Keratinocyte (primary cell): ENCODE measurements at regions not wholly inside any gene's neighbourhood (a gene's known extent, or its start where the extent isn't known, plus 50 kb on each side); places are given as distances from the start of the nearest gene placed in this dataset.

Experiments used
- DNase-seq: peaks from one replicate; pipeline ENCODE4 v3.0.0-alpha.2; 2011; ENCODE audit warnings: low read depth, missing footprints, low spot score
- FAIRE-seq: peaks from 2 replicates; lab custom pipeline; 2011; peaks lifted over from hg19 to GRCh38; lab: Jason Lieb, UNC
- H2AFZ ChIP-seq: 2 replicates; pipeline ENCODE4 v1.6.0; 2012; ENCODE audit warnings: low read length, control low read depth, inconsistent platforms; ENCODE audit not compliant: control insufficient read depth
- H3K27ac ChIP-seq: 2 replicates; pipeline ENCODE4 v1.5.1; 2011; ENCODE audit warnings: low read length; ENCODE audit not compliant: control insufficient read depth, insufficient read depth
- H3K27me3 ChIP-seq: 3 replicates; pipeline ENCODE4 v1.6.0; 2011; ENCODE audit warnings: low read length; ENCODE audit not compliant: control insufficient read depth, insufficient read depth; ENCODE audit errors: extremely low read depth
- H3K36me3 ChIP-seq, 2 experiments: 2 replicates in 1 of 2; 3 replicates in 1 of 2; pipeline ENCODE4 v1.5.1; 2011; ENCODE audit warnings: low read length in 2 of 2, mild to moderate bottlenecking in 1 of 2; ENCODE audit not compliant: control insufficient read depth in 2 of 2, insufficient read depth in 2 of 2; ENCODE audit errors: extremely low read depth in 1 of 2
- H3K4me1 ChIP-seq: 3 replicates; pipeline ENCODE4 v1.5.1; 2011; ENCODE audit warnings: low read length; ENCODE audit not compliant: control insufficient read depth, insufficient read depth; ENCODE audit errors: extremely low read depth
- H3K4me2 ChIP-seq: 3 replicates; pipeline ENCODE4 v1.6.0; 2011; ENCODE audit warnings: low read depth, low read length; ENCODE audit not compliant: control insufficient read depth, insufficient read depth; ENCODE audit errors: extremely low read depth
- H3K4me3 ChIP-seq, 3 experiments: fragments of 200-600 bp in 1 of 3; sonication (generic) in 1 of 3; 2 replicates in 2 of 3; 3 replicates in 1 of 3; pipeline ENCODE4 v1.5.1; 2011 to 2016; ENCODE audit warnings: low read length in 3 of 3, mild to moderate bottlenecking in 3 of 3, control low read depth in 2 of 3, inconsistent platforms in 1 of 3, low read depth in 1 of 3, mixed read lengths in 1 of 3, mixed run types in 1 of 3, moderate library complexity in 1 of 3; ENCODE audit not compliant: control insufficient read depth in 2 of 3, insufficient read depth in 2 of 3; ENCODE audit errors: extremely low read depth in 1 of 3
- H3K79me2 ChIP-seq: 2 replicates; pipeline ENCODE4 v1.6.0; 2012; ENCODE audit warnings: low read length; ENCODE audit not compliant: control insufficient read depth, insufficient read depth
- H3K9ac ChIP-seq: 3 replicates; pipeline ENCODE4 v1.6.0; 2011; ENCODE audit warnings: low read length; ENCODE audit not compliant: control insufficient read depth, insufficient read depth; ENCODE audit errors: extremely low read depth
- H3K9me1 ChIP-seq: 3 replicates; pipeline ENCODE4 v1.6.0; 2011; ENCODE audit warnings: low read length; ENCODE audit not compliant: control insufficient read depth, insufficient read depth; ENCODE audit errors: extremely low read depth
- H3K9me3 ChIP-seq: 2 replicates; pipeline ENCODE4 v1.5.1; 2012; ENCODE audit warnings: low read depth, low read length; ENCODE audit not compliant: control insufficient read depth
- H4K20me1 ChIP-seq: 3 replicates; pipeline ENCODE4 v1.6.0; 2011; ENCODE audit warnings: low read length; ENCODE audit not compliant: control insufficient read depth, insufficient read depth; ENCODE audit errors: extremely low read depth
- CTCF ChIP-seq, 3 experiments: IDR thresholded peaks in 1 of 3; conservative IDR thresholded peaks in 1 of 3; optimal IDR thresholded peaks in 1 of 3; 2 replicates in 2 of 3; 3 replicates in 1 of 3; pipeline versions ENCODE3 to v1.5.1; 2011; ENCODE audit warnings: low read length in 3 of 3, mild to moderate bottlenecking in 3 of 3, moderate library complexity in 2 of 3, control low read depth in 1 of 3, inconsistent platforms in 1 of 3; ENCODE audit not compliant: insufficient read depth in 2 of 3; ENCODE audit errors: extremely low read depth in 1 of 3
- EZH2 ChIP-seq: IDR thresholded peaks from one replicate; pipeline ENCODE4 v1.6.1; 2012; ENCODE audit warnings: inconsistent platforms, mild to moderate bottlenecking, low read length, moderate library complexity
- dilution Hi-C: fragments of 300-500 bp; cut with MboI; formaldehyde crosslinking; loops from one replicate; pipeline ENCODE4 v1.7.0; 2020; ENCODE audit warnings: low sequenced_read_pairs; ENCODE audit not compliant: extremely low pct_ligation_motif_present

DNA sequence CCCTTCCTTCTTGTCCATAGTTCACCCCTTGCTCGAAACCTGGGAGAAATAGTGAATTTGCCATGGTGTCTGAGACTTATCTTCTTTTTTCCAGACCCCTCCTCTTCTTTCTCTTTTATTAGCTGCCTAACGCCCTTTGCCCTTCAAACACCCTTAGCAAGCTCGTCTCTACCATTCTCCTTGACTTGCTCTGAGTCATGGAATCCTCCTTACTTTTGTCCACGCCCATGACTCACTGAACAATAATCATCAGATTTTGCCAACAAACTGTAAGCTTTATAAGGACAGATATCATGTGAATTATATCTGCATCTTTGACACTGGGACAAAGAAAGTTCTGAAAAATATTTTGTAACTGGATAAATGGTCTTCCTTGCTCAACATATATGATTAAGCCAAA is 67.1 kb upstream of the CNTNAP5 start:
- Histone ChIP-seq H3K79me2 (no peaks in the 10 kb centered on the region), H3K9me1 (no peaks in the 10 kb centered on the region), H3K27me3 (no peaks in the 10 kb centered on the region), H3K4me1 (no peaks in the 10 kb centered on the region), H4K20me1 (no peaks in the 10 kb centered on the region), H3K9ac (no peak overlapping the region), H2AFZ (no peak overlapping the region), H3K9me3 (no peaks in the 10 kb centered on the region), H3K4me2 (no peak overlapping the region), H3K4me3 (no peak overlapping the region), H3K36me3 (no peaks in the 10 kb centered on the region), H3K27ac (no peak overlapping the region)
- dilution Hi-C loops: no loop called here
- TF ChIP-seq EZH2: no peak
- no peak for TF ChIP-seq CTCF (optimal IDR thresholded peaks at IDR 0.05 in 1 of 3, IDR thresholded peaks at IDR 0.05 in 1 of 3, conservative IDR thresholded peaks at IDR 0.05 in 1 of 3; ENCODE audit: extremely low read depth in 1 of 3, insufficient read depth in 2 of 3, low read length in 3 of 3)
- FAIRE-seq: no peak
- DNase-seq: no peak

- no peaks in the 10 kb centered on the region for H4K20me1 ChIP-seq
- H3K4me2 ChIP-seq: no peak overlapping the region
- H3K9me3 ChIP-seq: no peaks in the 10 kb centered on the region
- H3K9ac ChIP-seq: no peak overlapping the region
- H3K27me3 ChIP-seq: no peaks in the 10 kb centered on the region
- no peaks in the 10 kb centered on the region for H3K36me3 ChIP-seq
- FAIRE-seq: no peak
- no peak overlapping the region for H2AFZ ChIP-seq
- DNase-seq: no peak
- no peak overlapping the region for H3K27ac ChIP-seq
- dilution Hi-C loops: no loop called here
- no peak overlapping the region for H3K4me3 ChIP-seq
- no peaks in the 10 kb centered on the region for H3K79me2 ChIP-seq
- no peaks in the 10 kb centered on the region for H3K9me1 ChIP-seq
- TF ChIP-seq CTCF (optimal IDR thresholded peaks at IDR 0.05 in 1 of 3, IDR thresholded peaks at IDR 0.05 in 1 of 3, conservative IDR thresholded peaks at IDR 0.05 in 1 of 3; ENCODE audit: extremely low read depth in 1 of 3, insufficient read depth in 2 of 3, low read length in 3 of 3): no peak
- no peak for TF ChIP-seq EZH2
- no peaks in the 10 kb centered on the region for H3K4me1 ChIP-seq
Measured at GRCh38 chr2:123961576-123961975, 63.5 kb upstream of the CNTNAP5 start.
